DMS53 (cell line): ENCODE measurements at regions not wholly inside any gene's neighbourhood (a gene's known extent, or its start where the extent isn't known, plus 50 kb on each side); places are given as distances from the start of the nearest gene placed in this dataset.
"Not testable (repeated sequence)": the region's sequence is repeated elsewhere in the genome, so short reads cannot be mapped to it uniquely, and the experiment has no call there.

Experiments used
- DNase-seq: peaks from one replicate; lab custom pipeline; 2025; lab: John Stamatoyannopoulos, UW

DNA sequence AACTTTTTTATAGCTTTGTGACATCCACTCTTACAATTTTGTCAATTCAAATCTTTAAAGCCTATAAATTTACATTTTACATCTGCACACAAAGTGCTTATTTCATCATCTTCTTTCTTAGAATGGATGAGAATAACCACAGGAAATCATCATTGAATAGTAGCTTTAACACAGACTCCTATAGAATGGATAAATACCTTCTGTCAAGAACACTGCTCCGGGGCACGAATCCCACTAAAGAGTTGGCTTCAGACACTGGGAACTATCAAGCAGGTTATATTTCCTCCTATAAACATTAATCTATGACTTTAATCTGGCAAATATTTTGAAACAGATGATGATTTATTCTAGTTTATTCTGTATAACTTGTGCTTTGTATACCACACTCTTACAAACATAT is 269.7 kb upstream of the TPK1 start:
- DNase-seq: no peak

DNA sequence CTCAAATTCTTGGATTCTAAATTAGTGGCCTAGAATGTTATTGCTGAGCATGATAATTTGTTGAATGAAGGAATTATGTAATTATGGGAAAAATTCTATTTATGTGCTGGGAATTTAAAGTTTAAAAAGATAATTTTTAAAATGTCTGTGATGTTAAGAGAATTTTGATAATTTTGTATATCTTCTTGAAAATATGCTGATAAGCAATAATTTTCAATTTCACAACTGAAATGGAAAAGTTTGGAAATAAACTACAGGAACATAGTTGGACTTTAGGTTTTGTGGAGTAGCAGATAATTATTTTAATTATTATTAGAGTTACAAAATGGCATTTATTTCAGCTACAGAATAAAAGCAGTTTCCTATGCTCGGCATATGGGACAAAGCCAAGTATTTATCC is 268.5 kb upstream of the TPK1 start:
- DNase-seq: no peak

DNA sequence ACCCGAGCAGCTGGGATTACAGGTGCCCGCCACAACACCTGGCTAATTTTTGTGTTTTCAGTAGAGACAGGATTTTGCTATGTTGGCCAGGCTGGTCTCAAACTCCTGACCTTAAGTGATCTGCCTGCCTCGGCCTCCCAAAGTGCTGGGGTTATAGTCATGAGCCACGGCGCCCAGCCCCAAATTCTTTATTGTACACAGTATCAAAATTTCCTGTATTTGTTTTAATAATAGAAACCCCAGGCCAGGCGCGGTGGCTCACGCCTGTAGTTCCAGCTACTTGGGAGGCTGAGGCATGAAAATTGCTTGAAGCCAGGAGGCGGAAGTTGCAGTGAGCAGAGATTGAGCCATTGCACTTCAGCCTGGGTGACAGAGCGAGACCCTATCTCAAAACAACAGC is 266.3 kb upstream of the TPK1 start:
- DNase-seq: not testable (repeated sequence)

DNA sequence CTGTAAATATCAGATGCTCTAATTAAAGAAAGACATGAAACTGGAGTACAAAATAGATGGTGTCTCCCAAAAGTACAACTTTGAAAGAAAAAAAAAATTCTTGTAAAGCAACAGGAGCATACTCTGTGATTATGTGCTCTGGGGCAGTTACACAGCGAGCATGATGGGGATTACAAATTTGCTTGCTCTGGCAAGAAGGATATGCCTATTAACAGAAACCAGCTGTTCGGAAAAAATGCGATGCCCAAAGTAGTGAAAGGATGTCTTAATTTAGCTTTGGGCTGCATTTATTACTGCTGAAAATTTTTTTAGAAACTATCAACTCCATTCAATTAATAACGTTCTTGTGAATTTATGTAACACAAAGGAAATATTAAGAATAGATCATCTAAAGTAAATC is 256.9 kb upstream of the TPK1 start:
- DNase-seq: no peak

DNA sequence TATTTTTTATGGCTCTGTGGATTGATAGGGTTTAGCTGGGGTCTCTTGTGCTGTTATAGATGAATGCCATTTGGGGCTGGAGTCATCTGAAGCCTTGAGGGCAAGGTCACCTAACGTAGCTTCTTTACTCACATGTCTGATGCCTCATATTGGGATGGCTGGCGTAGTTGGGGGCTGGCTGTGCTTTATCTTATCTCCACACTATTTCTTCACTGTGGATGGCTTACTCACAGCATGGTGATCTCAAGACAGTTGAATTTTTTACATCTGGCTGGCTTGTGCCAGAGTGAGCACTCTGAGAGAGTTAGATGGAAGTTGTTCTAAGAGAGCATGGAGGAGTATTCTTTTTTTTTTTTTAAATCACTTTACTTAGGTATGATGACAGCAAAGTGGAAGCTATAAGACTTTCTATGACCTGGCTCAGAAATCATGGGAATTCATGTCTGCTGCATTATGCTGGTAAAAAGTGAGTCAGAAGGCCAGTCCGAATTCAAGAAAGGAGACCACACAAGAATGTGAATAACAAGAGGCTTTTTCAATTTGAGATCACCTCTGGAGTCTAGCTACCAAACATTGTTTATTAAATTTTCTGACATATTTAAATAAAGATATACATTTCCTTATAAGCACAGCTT is 252.4 kb upstream of the TPK1 start:
- DNase-seq: no peak

DNA sequence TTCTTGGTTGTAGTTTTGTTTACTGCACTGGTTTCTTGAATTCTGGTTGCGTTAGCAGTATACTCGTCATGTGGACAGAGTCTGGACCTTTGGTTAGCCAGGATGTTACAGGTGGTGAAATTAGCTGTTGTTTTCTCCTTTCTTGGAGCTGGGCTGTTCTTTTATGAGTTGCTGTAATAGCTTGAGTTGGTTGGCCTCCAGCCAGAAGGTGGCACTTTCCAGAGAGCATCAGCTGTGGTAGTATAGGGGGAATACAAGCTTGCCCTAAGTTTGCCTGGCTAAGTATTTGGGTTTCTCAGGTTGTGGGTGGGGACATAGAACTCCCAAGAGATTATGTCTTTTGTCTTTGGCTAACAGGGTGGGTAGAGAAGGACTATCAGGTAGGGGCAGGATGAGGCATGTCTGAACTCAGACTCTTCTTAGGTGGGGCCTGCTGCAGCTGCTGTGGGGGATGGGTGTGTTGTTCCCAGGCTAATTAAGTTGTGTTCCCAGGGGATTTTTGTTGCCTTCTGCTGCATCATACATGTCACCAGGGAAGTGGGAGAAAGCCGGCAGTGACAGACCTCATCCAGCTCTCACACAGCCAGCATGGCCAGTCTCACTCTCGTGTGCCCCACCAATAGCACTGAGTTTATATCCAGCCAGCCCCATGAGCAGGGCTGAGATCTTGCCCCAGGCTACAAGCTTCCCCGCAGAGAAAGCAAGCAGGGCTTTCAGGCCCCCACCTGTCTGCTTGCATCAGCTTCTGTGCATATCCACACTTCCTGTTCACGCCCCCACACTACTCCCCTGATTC is 246.7 kb upstream of the TPK1 start:
- DNase-seq: peak; percentile 12

DNA sequence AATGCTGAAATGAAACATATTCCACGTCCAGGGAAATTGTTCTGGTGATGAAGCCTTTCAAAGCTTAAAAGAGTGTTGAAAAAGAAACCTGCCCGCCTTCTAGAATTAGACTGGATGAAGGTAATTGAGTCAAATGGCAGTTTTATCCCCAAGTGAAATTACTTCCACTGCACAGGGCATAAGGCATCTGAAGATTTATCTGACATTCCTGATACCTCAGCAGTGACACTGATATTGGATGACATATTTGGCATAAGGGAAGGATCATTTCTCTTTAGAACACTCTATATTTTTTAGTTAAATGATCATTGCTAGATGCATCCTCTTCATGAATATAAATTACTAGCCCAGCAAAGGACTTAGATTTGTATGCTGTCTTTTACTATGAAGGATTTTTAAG is 229.6 kb upstream of the TPK1 start:
- DNase-seq: no peak

DNA sequence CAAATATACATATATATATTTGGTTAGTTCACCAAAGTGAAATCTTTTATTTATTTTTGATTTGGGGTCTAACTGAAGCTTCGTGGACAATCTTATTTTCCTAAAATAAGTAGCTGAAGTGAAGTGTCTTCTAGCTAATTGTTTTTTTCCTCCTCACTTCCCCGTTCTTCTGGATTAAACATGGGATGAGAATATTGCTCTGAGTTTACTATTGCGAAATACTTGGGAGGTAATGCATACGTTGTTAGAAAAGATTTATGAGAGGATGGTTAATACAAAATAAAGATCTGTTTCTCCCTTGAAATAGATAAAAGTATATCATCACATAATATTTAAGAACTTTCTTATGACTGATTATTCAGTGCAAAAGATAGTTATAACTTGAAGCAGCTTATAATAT is 228.3 kb upstream of the TPK1 start:
- DNase-seq: no peak

DNA sequence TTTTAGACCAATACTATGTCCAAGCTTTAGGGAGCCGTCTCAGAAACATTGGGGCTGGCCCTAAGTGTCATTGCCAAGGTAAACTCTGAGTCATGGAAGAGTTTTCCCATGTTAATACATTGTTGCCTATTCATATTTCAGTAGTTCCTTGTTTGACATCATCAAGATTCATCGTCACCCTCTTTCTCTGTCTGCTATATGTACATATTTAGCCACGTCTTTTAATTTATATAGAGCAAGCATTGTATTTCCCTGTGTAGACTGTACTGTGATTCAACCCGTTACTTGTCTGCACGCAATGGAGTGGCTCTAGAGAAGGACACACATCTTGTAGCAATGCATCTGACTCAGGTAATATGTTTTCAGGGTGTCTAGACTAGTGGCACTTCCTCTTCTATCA is 217.9 kb upstream of the TPK1 start:
- DNase-seq: no peak

DNA sequence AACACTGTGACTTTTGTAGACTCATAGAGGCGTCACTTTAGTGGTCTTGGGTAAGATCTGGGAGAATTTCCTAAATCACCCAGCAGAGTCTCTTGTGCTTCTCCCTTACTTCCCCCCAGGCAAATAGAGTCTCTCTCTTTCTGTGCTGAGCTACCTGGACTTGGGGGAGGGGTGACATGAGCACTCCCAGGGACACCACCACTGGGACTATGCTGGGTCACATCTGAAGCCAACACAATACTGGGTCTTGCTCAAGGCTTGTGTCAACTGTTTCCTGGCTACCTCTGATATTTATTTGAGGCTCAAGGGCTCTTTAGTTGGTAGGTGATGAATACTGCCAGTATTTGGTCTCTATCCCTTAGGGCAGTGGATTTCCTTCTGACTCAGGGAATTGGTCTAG is 214.6 kb upstream of the TPK1 start:
- DNase-seq: peak; percentile 50

DNA sequence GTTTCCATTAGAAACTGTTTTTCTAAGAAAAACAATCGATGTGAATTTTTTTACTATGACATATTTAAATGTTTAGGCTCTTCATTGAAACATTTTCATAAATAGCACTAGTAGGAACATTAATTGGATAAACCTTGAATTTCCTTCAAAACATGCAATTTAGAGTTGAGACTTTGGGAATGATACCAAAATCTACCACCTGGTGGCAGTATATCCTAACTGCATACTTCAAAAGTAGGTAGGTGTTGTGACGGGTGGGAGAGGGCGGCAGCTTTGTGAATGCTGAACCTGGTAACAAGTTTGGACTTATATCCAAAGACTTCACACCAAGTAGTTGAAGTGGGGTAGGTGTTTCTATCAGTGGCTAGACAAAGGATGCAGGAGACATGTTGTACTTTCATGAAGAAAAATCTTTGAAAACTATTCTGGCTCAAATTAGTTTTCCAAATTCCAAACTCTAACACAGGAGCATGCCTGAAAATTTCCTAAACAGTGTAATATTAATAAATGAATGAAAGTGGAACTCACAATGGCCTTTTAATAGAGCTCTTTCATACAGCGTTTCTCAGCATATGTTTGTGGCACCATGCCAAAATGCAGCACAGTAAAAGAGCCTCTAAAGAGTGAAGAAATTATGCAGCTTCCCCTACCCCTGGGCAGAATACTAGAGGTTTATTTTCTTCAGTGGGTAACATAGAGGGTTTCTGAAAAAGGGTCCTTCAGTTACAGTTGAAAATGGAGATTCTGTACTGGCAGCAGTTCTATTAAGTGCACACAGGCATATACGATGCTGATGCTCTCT is 201.0 kb upstream of the TPK1 start:
- DNase-seq: peak; percentile 84

DNA sequence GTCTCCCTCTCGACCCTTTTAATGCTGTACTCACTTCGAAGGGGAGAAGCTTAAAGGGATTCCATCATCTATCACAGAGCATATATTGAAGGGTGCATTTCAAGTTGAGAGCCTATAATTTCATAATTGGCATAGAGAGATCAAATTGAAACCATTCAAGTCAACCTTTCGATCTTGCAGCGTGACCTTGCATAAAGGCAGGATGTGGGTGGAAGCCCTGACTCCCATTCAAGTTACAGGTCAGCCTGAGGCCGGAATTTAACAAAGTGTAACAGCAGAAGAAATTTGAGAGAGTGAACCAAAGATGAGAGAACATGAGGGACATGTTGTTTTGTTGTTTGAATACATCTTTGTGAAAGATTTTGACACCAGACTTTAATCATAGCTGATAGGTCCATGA is 195.3 kb upstream of the TPK1 start:
- DNase-seq: no peak

DNA sequence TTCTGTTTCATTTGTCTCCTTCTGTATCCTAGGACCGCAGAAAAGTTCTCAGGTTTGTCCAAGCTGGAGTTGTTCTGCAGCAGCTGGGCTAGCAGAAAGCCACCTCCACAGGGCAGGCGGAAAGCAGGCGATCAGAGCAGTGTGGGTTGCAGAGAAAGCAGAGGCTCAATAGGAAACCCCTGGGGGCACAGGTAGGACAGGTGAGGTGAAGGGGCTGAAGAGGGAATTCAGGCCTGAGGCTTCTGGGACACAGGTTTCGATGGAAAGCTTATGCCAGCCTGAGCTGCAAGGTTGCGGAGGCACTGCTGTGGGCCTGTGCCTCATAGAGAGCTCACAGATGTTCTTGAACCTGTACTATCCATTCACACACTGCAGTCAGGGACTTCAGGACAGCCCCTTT is 194.9 kb upstream of the TPK1 start:
- DNase-seq: no peak

DNA sequence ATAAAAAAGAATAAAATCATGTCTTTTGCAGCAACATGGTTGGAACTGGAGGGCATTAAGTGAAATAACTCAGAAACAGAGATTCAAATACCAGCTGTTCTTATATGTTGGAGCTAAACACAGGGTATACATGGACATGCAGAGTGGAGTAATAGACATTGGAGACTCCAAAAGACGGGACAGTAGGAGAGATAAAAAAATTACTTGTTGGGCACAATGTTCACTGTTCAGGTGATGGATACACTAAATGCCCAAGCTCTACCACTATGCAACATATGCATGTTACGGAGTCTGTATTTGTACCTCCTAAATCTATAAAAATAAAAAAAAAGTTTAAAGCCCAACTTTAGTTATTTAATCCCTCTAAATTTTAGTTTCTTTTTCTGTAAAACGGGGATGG is 184.6 kb upstream of the TPK1 start:
- no peak for DNase-seq

DNA sequence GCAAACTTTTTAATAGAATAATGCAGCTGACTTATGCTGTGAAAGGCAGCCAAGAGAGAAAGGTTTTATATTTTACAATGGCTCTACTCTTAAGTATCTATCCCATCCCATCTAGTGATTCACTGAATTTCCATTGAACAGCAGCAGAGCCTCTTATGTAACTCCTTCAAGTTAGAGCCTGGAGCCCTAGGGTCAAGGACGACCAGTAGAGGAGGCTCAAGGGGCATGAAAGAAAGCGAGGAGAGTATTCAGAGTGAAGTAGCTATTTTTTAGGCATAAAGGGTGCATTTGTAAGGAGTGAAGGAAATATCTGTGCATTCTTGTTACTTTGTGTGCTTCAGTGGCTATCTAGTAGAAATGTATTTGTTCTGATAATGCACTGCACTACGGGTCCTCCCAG is 180.2 kb upstream of the TPK1 start:
- DNase-seq: peak; percentile 78

DNA sequence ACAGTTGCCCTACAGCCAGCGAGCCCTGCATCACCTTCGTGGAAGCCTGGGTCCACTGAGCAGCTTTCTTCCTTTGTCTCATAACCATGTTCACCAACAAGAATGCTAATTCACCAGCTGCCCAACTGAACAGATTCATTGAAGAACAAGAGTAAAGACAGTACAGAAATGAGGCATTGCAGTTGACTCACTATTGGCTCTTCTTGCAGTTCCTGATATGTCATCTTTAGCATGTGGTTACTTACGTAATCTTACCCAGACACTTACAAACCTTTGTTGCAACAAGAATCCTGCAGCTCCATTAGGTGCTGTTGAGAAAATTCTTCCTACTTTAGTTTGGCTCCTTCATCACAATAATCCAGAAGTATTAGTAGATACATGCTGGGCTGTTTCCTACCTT is 174.0 kb upstream of the TPK1 start:
- DNase-seq: no peak

DNA sequence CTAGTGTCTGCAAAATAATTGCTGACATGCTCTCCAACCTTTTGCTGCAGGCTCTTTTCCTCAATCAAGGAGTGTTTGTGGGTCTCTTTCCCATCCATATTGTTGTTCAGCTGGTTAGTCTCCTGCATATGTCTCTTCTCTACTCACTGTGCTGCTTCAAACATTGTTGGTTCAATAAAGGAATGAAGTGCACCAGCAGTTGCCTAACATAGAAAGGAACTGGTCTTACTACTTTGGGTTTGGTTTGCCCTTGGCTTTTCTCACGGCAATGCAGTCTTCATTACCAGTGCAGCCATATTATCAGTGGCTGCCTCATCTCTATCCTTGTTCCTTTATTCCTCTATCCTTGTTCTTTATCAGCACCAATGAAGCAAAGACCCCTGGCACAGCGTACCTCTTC is 169.7 kb upstream of the TPK1 start:
- DNase-seq: no peak

DNA sequence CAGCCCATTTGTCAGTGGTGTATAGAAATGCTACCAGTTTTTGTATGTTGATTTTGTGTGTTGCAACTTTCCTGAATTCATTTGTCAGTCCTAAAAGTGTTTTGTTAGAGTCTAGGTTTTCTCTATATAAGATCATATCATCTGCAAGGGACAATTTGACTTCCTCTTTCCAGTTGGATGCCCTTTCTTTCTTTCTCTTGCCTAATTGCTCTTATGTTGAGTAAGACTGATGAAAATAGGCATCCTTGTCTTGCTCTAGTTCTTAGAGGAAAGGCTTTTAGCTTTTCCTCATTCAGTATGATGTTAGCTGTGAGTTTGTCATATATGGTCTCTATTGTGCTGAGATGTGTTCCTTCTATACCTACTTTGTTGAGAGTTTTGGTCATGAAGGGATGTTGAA is 161.7 kb upstream of the TPK1 start:
- no peak for DNase-seq

DNA sequence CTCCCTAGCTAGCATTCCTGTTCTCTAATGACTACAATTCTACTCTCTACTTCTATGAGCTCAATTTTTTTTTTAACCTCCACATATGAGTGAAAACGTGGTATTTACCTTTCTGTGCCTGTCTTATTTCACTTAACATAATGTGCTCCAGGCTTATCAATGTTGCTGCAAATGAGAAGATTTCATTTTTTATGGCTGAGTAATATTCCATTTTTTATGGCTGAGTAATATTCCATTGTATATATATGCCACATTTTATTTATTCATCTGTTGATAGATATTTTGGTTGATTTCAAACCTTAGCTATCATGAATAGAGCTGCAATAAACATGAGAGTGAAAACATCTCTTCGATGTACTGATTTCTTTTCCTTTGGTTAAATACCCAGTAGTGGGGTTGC is 159.6 kb upstream of the TPK1 start:
- no peak for DNase-seq

DNA sequence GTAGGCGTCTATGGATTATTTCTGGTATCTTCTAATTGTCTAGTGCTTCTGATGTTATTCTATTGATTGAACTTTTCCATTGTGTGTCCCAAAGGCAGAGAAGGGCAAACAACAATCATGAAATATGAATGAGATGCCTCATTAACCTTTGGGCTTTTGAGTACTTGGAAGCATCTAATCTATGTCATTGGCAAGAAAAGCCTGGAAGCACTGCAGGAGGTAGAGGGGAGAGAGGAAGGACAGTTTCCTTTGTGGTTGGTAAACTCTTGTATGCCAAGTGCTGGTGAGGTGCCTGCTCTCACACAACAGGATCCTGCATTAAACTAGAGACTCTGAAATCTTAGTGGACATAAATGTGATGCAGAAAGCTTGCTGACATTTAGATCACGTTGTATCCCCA is 155.2 kb upstream of the TPK1 start:
- no peak for DNase-seq

DNA sequence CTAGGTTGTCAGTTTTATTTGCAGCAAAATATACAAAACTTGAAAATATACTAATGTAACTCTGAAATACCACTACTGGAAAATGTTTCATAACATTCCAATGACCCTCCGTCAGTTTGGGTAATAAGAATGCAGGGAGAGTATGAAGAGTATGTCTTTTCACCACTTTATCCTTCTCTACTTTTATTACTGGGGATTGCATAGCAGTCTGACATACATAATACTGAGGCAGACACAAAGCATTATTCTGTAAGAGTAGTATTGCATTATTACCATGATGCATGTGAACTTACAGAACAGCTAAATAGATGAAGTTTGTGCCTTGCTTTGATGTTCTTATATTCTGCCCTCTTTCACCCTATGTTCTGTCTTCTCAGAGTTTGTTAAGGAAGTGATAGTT is 151.8 kb upstream of the TPK1 start:
- DNase-seq: no peak

DNA sequence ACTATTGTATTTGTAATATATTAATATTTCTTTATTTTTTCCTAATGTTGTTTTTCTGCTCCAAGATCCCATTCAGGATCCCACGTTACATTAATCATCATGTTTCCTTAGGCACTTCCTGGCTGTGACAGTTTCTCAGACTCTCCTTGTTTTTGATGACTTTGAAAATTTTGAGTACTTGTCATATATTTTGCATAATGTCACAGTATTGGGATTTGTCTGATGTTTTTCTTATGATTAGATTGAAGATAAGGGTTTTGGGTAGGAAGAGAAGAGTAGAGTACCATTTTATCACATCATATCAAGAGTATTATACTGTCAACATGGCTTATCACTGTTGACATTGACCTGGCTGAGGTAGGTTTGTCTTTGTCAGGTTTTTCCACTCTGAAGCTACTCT is 146.3 kb upstream of the TPK1 start:
- no peak for DNase-seq

DNA sequence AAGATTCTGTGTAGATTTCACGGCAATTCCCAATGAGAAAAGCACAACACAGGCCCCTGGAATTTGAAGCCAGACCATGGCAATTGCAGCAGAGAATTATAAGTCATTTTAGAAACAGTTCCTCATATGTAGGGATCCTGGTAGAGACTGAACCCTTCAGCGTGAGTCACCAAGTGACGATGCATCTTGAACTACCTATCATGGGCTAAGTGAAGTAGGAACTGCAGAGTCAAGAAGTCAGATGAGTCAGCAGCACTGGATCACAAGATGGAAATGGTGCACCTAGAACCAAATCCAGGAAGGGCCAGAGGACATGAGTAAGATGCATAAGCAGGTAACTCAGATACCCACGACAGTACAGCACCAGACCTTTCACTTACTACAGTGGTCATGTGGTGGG is 140.0 kb upstream of the TPK1 start:
- DNase-seq: peak; percentile 28
